C4-2B (cell line): ENCODE measurements at regions not wholly inside any gene's neighbourhood (a gene's known extent, or its start where the extent isn't known, plus 50 kb on each side); places are given as distances from the start of the nearest gene placed in this dataset.

Experiments used
- H3K27ac ChIP-seq: fragments of 450-650 bp; 2 replicates; pipeline ENCODE4 v1.5.1; 2017
- ZFX ChIP-seq: fragments of 450-650 bp; IDR thresholded peaks from 2 replicates; pipeline ENCODE4 v1.6.1; 2017
- TF ChIP-seq, protein P1 (sequence below): fragments of 450-650 bp; conservative IDR thresholded peaks from 2 replicates; pipeline ENCODE4 v1.5.1; 2017; ENCODE audit warnings: mild to moderate bottlenecking

DNA sequence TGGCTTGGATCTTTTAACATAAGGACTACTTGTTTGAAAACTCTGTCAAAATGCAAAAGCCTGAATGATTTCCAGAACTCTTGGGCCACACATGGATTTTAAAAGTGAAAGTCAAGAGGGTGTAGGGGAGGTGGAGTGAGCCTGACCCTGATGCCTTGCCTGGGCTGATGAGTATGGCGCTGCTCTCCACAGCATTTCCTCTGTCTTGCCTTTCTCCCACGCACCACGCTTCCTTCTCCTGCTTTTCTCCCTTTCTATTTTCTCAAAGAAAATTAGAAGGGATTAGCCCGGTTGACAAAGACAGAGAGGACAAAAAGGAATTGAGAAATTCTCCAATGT is 207.0 kb upstream of the CCDC68 start:
- TF ChIP-seq, protein P1, sequence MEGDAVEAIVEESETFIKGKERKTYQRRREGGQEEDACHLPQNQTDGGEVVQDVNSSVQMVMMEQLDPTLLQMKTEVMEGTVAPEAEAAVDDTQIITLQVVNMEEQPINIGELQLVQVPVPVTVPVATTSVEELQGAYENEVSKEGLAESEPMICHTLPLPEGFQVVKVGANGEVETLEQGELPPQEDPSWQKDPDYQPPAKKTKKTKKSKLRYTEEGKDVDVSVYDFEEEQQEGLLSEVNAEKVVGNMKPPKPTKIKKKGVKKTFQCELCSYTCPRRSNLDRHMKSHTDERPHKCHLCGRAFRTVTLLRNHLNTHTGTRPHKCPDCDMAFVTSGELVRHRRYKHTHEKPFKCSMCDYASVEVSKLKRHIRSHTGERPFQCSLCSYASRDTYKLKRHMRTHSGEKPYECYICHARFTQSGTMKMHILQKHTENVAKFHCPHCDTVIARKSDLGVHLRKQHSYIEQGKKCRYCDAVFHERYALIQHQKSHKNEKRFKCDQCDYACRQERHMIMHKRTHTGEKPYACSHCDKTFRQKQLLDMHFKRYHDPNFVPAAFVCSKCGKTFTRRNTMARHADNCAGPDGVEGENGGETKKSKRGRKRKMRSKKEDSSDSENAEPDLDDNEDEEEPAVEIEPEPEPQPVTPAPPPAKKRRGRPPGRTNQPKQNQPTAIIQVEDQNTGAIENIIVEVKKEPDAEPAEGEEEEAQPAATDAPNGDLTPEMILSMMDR: no peak
- no peak for TF ChIP-seq ZFX
- H3K27ac ChIP-seq: no peak overlapping the region

DNA sequence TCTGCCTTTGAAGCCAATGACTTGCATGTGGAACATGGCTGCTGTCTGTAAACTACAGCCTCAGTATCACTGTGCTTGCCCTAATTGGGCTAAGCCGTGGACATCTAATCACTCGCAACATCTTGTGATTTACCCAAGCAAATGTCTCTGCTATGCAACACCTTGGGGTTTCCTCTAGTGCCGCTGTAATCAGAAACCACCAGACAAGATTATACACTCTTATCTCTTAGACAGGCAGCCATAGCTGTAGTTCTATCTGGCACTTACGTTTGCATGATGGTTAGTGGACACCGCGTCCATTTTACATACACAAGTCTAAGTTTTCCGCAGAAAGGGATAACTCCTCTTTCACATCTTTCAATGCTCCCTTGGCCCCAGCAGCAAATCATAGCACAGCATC is 204.3 kb upstream of the CCDC68 start:
- H3K27ac ChIP-seq: no peak overlapping the region
- no peak for TF ChIP-seq ZFX
- TF ChIP-seq, protein P1: no peak

DNA sequence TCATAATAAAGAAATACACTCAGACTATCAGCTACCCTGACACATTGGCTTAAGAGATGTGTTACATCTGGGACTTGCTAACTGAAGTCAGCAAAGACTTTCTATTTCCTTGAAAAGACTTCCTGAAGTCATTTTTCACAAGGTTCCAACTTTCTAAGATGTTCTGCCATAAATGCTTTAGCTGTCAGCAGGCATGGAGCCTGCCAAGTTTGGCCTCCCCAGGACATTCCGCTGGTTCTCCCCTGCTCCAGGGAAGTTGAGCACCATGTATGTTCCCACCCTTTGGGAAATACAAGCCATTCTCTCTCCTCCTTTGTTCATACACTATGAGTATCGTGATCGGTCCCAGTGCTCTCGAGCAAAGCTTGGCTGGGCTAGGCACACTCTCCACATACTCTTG is 202.7 kb upstream of the CCDC68 start:
- H3K27ac ChIP-seq: no peak overlapping the region
- TF ChIP-seq, protein P1: no peak
- TF ChIP-seq ZFX: no peak

DNA sequence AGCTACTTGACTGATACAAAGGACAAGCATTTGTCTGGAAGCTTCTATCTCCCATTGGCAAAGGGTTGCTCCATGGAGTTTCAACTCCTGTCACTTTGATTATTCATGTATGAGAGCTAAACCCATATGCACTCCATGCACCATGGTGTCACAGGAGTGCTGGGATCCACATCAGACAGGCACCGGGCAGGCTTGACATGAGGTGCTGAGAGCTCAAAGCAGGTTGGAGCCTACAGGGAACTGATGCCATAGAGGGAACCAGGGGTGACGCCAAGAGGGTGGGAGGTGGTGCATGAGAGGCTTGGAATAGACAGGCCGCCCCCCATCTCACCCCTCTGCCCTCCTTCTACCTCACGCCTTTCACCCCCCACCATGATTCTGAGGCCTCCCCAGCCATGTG is 199.8 kb upstream of the CCDC68 start:
- H3K27ac ChIP-seq: no peak overlapping the region
- TF ChIP-seq, protein P1: no peak
- TF ChIP-seq ZFX: no peak

DNA sequence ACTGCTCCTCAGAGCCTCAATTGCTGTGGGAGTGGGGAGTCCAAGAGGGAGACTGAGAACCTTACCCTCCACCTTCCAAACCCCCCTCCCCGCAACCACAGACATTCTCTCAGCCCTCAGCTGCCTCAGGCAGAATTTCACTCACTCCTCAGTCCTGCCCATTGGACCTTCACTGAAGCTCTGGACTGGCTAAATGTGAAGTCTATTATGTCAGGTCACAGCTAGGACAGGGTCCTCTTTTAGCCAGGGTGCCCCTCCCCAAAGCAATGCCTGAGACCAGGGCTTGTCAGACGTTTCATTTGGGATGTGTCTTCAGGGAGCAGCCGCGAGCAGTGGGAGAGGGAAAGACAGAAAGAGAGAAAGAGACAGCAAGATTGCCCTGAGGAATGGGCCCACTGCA is 199.3 kb upstream of the CCDC68 start:
- H3K27ac ChIP-seq: no peak overlapping the region
- TF ChIP-seq, protein P1: no peak
- no peak for TF ChIP-seq ZFX

DNA sequence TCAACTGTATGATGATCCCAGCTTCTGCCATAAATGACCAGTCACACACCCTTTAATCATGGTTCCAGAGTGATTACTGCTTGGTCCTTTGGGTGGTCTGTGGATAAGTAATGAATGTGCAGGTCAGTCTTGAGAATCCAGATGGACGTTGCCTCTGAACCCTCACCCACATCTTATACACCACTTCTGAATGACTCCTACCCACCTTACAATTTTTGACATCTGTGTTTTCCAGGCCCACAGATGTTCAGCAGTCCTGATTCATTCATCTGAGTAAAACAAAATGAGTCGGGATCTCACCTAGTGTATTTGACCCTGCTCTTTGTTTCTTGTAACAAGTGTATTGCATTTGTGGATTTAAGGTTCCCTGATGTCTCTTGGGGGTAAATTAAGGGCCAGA is 194.1 kb upstream of the CCDC68 start:
- no peak for TF ChIP-seq ZFX
- TF ChIP-seq, protein P1: no peak
- H3K27ac ChIP-seq: no peak overlapping the region

DNA sequence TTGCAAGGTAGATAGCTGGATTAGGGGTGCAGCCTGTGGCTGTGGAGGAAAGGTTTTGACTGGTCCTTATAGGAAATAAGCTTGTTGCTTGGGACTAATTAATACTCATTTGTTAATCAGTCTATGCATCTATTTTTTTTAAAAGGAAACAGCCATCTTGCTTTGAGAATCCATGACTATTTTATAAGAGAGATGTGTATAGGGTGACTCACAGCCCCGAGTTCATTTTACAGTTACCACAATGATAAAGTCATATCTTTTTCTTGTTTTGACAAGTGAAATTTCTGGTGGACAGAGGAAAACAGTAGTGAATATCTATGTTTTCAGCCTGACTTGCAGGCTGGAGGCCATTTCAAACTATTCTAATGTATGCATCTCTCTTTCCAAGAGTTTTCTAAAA is 193.5 kb upstream of the CCDC68 start:
- no peak overlapping the region for H3K27ac ChIP-seq
- no peak for TF ChIP-seq ZFX
- TF ChIP-seq, protein P1: no peak

DNA sequence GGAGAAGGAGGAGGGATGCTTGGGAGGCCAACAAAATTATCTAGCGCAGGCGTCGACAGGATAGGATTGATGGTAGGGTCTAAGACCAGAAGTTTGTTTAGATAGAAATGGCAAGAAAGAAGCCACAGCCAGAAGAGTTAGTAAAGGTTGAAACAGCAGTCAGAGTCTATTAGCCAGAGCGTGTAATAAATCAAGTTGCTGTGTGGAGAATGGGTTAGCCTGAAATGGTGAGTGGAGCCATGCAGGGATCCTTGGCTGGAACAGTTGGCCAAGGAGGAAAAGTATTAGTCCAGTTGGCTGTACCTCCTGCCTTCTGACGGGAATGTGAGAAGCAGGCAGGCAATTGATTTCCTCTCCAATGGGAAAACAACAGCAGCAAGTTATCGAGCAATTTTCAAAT is 190.7 kb upstream of the CCDC68 start:
- no peak overlapping the region for H3K27ac ChIP-seq
- TF ChIP-seq ZFX: no peak
- TF ChIP-seq, protein P1: no peak
